OCI-M2 (cell line): ENCODE measurements at regions not wholly inside any gene's neighbourhood (a gene's known extent, or its start where the extent isn't known, plus 50 kb on each side); places are given as distances from the start of the nearest gene placed in this dataset.
"Not testable (repeated sequence)": the region's sequence is repeated elsewhere in the genome, so short reads cannot be mapped to it uniquely, and the experiment has no call there.

Experiments used
- DNase-seq: peaks from one replicate; lab custom pipeline; 2025; ENCODE audit not compliant: unreplicated experiment; lab: John Stamatoyannopoulos, UW

DNA sequence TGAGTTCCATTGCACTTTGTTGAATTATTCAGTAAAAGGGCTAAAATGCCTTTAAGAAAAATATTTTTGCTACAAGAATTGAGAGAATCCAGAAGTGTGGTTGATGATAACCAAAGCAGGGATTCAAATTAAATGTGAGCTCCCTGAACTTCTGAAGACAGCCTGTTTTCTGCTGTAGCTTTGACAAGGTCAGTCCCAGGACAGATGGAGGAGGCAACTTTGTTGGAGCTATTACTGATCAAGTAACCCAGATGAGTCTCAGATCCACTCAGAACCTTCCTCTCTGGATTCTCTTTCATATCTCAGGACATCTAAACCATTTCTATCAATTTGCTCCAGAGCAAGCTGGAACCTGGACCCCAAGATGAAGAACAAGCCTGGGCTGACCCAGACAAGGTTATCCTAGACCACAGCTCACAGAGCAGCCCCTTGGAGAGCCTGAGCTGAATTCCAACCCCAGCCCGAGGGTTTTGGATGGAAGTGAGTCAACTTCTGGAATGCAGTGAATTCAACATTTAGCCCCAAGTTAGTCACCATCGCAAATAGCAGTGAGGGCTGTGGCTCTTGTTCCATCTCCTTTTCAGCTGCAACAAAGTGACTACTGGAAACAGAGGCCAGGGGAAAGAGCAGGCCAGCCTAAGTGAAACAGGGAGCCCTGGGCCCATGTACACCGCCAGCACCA lies 137.8 kb upstream of the TSC22D1 start:
- no peak for DNase-seq

DNA sequence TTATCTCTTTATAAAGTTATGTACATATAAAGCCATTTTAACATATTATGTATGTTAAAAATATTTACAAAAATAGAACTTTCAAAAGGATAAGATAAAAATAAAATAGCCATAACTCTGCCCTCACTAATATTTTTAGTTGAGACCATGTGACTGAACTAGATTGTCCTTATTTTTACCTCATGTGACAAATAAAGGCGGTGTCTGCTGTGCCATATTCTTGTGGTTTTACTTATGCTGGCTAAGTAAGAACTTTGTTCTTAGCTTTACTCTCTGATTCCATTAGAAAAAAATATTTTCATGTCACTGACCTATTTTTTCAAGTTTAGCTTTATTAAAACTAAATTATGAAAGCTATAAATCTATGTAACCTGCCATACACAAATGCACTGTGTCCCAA lies 135.6 kb upstream of the TSC22D1 start:
- no peak for DNase-seq

DNA sequence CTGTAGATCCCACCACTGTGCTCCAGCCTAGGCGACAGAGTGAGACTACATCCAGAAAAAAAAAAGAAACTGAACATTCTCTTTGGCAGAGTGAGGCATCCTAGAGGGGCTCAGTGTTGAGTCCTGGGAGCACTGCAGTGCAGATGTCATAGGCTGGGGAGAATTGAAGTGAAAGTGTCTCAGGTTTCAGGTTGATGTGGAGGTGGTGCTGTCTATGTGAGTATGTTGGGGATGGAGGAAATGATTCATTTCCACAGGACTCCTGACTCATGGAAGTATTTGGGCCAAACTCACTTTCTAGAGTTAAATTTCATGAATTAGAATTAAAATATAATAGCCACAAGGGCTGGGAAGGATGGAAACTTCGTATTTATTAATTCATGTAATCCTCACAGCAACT lies 134.4 kb upstream of the TSC22D1 start:
- no peak for DNase-seq

DNA sequence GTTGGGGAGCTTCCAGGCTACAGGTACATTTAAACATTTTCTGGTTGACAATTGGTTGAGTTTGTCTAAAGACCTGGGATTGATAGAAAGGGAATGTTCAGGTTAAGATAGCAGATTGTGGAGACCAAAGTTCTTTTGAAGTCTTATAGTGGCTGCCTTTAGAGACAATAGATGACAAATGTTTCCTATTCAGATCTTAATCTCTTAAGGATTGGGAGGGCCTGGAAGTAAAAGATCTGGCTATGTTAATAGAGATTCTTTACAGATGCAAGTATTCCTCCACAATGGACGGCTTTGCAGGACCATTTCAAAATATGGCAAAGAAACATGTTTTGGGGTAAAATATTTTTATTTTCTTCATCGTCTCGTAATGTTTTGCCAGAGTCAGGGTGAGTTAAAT lies 128.7 kb upstream of the TSC22D1 start:
- DNase-seq, result not testable (repeated sequence)

DNA sequence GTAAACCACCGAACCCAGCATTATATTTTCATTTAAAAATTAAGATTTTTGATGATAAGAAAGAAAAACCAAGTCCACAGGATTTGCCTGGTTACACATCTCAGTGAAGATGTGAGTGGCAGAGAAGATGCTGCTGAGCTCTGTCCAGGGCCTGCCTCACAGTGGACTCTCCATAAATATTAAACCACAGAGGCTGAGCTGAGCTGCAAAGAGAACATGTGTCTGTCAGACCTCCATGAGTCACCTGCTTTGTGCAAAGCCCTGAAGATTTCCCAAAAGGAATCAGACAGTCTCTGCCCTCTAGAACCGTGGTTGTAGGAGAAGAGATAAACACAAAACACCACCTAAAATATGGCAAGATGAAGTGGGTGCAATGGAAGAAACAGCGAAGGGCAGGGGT lies 127.2 kb upstream of the TSC22D1 start:
- no peak for DNase-seq

DNA sequence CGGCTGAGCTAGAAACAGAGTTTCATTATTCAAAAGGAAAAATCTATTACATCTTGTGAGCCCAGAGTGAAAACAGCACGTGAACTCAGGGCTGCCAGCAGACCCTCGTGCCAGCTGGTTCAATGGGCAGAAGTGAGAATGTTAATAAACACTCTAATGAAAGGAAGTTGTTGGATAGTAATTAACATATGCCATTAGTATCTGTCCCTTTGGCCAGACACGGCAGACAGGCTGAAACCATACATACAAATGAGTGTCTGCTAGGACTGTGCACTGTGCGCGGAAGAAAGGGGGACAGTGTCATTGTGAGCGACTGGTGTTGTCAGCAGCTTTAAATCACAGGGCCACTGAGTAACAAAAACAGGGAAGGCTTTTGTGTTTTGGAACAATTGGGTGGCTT lies 121.9 kb upstream of the TSC22D1 start:
- DNase-seq, result no peak

DNA sequence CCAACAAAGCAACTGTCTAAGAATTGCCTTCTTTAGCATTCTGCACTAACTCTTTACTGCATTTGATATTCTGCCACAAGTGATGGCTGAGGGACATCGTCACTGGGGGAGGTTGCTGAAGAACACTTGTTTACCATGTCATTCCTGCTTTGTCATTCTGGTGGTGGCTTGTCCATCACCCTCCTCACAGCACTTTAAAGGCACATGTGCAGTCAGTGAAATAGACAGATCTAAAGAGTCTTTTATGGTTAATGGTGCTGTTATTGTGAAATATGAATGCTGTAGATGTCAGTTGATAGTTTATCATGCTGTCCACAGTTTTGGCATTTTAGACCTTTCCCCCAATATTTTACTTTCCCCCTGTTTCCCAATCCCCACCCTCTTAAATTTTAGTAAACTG lies 120.9 kb upstream of the TSC22D1 start:
- no peak for DNase-seq

DNA sequence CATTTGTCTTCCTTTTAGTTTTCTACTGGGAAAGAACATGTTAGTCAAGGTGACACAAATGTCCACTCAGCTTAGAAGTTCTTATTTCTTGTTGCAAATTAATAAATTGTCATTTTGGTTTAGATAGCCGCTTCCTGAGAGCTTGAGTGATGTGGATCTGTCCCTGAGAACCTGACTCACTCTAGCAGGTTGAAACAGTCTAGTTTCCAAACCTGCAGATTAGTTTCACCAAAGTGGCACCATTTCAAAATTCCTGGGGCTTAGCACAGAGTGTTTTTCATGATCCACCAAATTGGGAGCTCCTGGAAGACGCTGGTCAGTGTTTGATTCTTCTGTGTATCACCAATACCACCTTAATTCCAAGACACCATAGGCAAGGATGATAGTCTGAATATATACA lies 119.4 kb upstream of the TSC22D1 start:
- DNase-seq, result no peak

DNA sequence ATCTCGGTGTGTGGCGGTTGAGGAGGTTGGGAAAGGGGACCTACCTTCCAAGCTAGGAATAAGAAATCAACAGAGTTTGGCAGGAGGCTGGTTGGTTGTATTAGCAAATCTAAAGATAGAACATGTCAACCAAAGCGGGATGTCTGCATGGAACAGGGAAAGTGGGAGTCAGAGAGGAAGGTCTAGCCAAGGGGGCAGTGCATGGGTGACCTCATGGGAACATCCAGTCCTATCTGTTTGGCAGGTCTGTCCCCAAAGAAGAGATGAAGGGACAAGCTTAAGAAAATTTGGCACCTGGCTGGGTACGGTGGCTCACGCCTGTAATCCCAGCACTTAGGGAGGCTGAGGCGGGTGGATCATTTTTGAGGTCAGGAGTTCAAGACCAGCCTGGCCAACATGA lies 118.7 kb upstream of the TSC22D1 start:
- no peak for DNase-seq

DNA sequence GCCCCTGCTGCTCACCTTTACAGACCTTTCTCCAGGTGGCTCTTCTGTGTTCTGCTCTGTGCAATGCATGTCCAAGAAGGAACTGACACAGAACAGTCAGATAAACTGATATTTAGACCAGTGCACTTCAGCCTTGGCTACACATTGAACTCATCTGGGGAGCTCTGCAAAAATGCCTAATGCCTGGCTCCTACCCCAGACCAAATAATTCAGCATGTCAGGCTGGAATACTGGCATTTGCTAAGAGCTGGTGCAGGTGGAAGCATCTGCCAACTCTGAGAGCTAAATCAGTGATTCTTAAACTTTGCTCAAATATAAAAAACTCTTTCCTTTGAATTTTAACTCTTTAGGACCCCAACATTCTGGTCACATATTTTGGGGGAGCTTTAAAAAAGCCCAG lies 118.2 kb upstream of the TSC22D1 start:
- DNase-seq, result no peak

DNA sequence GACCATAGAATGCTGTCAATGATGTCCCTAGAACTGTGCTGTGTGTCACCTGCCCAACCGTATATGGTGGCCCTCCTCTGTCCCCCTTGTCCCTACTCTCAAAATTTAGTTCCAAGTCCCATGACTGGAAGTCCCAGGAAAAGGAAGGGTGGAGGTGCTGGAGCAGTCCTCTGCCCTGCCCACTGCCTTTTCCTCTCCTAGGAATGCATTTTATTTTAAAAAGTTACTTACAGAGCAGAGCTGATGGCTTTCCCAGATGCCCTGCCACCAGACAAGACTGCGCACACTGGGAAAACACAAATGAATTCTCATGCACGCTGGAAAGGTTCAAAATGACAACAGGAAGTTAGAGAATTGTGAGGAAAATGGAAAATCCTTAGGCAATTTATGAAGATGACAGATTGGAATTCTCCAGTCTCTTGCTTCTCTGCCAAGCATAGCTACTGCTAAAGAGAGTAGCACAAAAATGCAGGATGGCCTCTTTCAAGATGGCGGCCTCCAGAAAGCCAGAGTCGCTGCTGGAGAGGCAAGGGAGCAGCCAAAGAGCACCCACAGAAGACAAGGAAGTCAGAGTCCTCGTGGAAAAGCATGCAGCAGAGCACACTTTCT lies 117.1 kb upstream of the TSC22D1 start:
- no peak for DNase-seq

DNA sequence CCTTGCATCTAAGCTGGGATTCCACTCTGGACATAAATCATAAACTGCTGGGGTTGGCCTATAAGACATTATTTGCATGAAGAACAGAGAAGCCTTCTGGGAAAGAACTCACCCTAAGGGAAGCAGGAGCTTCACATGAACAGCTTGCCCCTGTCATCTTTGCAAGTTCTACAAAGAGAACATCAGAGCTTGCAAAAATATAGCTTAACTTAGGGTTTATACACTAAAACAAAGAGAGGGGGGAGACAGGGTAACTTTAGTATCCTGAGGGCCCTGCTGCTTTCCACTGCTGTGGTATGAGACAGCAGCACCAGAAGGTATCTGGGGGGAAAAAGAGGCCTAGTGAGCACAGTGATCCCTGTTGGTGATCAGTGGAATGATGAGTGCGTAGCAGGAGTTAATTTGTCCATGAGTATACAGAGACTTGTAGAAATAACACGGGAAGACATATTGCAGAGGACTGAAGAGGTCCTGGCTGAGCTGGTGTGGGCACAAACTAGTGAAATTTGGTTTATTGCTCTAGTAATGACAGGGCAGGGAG lies 116.1 kb upstream of the TSC22D1 start:
- no peak for DNase-seq

DNA sequence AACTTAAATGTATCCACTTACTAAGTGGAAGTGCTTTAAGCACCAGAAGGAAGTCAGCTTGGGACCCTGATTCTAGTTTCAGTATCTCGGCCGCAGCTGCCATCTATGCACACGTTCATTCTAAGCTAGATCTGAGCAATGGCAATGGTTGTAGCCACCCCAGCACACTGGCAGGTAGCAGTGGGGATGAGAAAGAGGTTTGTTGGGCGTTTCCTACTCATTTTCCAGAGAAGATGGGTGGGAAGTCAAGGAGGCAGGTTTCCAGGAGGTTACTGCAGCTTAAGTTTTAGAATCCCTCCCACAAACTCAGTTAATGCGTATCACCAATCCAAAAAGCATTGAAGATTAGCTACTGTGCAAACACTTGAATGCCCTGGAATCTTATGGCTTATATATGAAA lies 114.2 kb upstream of the TSC22D1 start:
- DNase-seq, result no peak

DNA sequence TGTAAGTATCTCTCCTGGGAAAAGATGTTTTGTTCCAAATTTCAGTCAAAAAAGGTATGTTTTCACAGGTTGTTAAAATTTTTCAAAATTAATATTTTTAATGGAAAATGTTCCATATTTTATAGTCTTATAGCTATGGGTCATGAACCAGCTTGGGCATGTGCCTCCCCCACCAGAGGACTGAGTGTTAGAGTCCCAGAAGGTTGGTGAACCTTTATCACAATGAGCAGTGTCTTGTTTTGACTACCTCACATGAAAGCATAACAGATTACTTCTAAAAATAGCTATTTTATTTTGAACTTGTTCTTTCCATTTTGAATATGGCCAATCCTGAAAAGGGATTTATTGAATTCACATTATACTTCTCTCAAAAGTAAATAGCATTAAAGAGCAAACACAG lies 112.5 kb upstream of the TSC22D1 start:
- no peak for DNase-seq

DNA sequence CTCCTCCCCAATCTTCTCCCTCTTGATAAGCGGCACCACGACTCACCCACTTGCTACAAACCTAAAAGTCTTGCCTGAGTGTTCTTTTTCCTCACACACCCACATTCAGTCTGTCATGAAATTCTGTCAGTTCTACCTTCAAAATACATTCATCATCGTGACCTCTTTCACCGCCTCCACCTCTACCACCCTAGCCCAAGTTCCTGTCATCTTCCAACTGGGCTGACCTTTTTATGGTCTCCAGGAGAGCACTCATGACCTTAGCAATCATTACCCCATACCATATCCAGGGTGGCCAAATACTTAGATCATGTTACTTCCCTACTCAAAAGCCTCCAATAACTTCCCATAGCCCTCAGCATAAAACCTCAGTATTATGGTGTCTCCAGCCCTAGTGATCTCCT lies 110.4 kb upstream of the TSC22D1 start:
- no peak for DNase-seq

DNA sequence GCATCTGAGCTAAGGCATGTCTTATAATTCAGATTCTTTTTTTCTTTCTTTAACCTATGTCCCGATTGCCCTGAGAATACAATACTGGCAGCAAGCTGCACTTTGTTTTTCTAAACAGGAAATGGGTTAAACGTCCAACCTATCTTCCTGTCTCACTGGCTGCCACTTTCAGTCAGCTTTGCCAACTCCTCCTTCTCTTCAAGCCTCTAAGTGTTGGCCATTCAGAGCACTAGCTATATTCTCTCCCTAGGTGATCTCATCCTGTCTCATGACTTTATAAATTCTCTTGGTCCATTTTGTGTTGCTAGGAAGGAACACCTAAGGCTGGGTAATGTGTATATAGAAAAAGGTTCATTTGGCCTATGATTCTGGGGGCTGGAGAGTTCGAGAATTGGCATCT lies 109.5 kb upstream of the TSC22D1 start:
- no peak for DNase-seq

DNA sequence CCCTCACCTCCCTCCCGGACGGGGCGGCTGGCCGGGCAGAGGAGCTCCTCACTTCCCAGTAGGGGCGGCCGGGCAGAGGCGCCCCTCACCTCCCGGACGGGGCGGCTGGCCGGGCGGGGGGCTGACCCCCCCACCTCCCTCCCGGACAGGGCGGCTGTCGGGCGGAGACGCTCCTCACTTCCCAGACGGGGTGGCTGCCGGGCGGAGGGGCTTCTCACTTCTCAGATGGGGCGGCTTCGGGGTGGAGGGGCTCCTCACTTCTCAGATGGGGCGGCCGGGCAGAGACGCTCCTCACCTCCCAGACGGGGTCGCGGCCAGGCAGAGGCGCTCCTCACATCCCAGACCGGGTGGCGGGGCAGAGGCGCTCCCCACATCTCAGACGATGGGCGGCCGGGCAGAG lies 106.3 kb upstream of the TSC22D1 start:
- DNase-seq, result not testable (repeated sequence)

DNA sequence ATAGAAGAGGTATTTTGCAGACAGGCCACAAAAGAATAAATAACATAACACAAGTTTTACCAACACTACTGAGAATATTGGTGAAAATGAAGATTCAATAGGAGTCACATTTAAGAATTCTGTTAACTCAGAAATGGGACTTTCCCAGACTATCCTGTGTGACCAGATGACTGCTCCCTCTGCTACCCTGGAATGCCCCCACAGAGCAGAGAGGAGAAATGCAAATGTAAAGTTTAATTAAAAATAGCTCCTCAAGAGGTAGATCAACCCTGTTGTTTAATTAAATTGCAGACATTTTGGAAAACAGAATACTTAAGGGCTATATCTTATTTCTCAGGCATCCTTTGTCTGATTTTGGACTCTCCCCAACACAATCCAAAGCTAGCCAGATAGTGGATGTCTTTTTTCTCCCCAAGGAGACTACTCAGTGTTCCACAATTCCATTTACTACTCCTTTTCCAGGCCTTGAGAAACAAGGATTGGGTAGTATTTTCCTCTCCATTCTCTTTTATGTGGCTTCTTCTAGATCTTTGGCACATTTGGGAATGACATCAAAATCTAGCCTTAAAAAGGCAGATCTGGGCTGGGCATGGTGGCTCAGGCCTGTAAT lies 104.7 kb upstream of the TSC22D1 start:
- no peak for DNase-seq

DNA sequence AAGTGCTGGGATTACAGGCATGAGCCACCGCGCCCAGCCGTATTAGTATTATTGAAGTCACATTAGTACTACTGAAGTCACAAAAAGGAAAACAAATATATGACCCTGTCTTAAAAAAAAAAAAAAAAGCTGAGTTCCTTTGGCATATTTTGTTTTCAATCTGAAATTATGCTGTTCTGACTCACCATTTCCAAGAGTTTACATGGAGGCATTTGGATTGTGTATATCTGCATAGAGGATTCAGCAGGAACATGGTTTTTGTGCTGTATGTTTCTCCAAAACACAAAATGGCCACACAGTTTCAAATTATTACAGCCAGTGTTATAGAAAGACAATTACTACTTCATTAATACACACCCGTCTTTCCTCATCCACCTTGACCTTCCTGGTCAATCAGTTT lies 103.5 kb upstream of the TSC22D1 start:
- DNase-seq, result no peak

DNA sequence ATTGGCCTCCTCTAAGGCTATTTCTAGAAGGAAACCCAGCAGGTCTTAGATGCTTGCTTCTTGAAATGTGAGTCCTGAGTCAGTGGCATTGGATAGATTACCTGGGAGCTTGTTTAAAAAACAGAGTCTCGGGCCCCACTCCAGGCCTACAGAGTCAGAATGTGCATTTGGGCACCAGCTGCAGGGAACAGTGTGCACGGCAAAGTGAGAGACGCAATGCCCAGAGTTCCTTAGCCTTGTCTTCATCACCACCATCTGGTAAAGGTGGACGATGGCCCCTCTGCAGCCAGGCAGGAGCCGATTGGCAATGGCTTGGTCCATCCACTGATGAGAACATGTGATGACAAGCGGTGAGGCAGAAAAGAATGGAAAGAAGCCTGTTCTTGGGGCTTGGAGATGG lies 102.1 kb upstream of the TSC22D1 start:
- DNase-seq, result no peak

DNA sequence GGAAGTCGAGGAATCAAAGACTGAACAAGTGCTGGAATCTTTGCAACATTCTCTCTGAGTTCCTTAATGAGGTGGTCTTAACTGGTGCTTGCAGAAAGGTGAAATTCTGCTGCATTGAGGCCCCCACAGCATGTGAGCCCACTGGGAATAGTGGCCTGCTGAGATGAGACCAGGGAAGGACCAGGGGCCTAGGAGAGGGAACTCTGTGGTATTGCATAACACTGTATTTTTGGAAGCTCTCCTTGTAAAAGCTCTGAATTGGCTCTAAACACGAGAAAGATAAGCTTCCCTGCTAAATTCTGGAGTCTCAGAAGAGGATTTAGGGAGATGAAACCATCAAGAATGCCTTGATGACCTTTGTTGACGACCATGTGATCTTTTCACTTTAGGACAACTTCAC lies 100.4 kb upstream of the TSC22D1 start:
- DNase-seq, result no peak

DNA sequence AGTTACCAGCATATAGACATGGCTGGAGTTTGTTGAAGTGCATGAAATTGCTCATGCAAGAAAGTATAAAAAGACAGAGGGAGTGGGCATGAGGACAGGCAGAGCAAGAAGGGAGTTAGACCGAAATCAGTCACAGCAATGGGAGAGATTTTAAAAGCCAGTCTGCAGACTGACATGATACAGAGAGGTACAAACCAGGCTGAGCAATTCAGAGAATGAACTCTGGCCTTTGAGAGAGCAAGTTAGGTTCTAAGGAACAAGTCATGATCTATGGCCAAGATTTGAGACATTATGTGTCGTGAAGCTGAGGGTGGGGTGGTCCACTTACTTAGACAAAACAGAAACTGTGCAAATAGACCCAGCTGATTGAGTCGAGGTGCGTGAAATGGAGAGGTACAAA lies 93.4 kb upstream of the TSC22D1 start:
- no peak for DNase-seq

DNA sequence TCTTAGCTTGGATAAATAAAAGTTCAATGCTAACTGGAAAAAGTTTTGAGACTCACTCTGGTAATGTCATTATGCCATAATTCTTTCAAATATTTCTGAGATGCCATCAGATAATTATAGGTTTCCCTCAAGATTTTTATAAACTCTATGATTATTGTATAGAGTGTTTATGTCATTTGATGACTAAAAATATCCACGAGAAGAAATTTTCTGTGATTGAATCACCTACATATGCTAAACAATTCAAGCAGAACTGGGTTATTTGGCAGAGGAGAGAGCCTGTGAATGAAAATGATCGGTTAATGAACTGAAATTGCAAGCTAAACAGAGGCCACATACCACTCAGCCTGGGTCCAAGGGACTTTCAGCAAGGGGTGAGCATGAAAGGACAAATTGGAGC lies 92.6 kb upstream of the TSC22D1 start:
- DNase-seq, result no peak
